Endothelial cell of umbilical vein (primary cell): ENCODE measurements at regions not wholly inside any gene's neighbourhood (a gene's known extent, or its start where the extent isn't known, plus 50 kb on each side); places are given as distances from the start of the nearest gene placed in this dataset.

Experiments used
- BruUV-seq: library from RNA; stranded (reverse); fragments of 400-500 nt; replicated peaks from 2 replicates; lab custom pipeline; 2021; lab: Mats Ljungman, UMichigan
- CTCF ChIA-PET: fragments of 300-600, 350-600 bp; sonication (Branson Sonifier 250); formaldehyde crosslinking; loops from one replicate; lab custom pipeline; 2021; ENCODE audit warnings: antibody characterized with exemption, inconsistent platforms; lab: Charles Lee
- POLR2A ChIA-PET: fragments of 300-600, 350-600 bp; sonication (Branson Sonifier 250); formaldehyde crosslinking; loops from one replicate; lab custom pipeline; 2021; ENCODE audit warnings: antibody characterized with exemption, inconsistent platforms; lab: Charles Lee
- DNase-seq: peaks from one replicate; pipeline ENCODE4 v3.0.0-alpha.2; 2011; ENCODE audit warnings: low read depth, low spot score
- FAIRE-seq: peaks from 2 replicates; lab custom pipeline; 2011; peaks lifted over from hg19 to GRCh38; lab: Jason Lieb, UNC
- H2AFZ ChIP-seq: 2 replicates; pipeline ENCODE4 v1.6.0; 2012; ENCODE audit warnings: low read depth, low read length, control low read depth, inconsistent platforms
- H3K27ac ChIP-seq: 2 replicates; pipeline ENCODE4 v1.5.1; 2011; ENCODE audit warnings: low read depth, mild to moderate bottlenecking, control low read depth, low read length, moderate library complexity; ENCODE audit not compliant: insufficient read depth
- H3K27me3 ChIP-seq, 2 experiments: 2 replicates each; pipeline versions ENCODE4 v1.6.0 to v1.6.1; 2011; ENCODE audit warnings: low read length in 2 of 2, mixed read lengths in 1 of 2; ENCODE audit not compliant: control insufficient read depth in 2 of 2, insufficient read depth in 2 of 2
- H3K36me3 ChIP-seq, 2 experiments: 2 replicates in 1 of 2; 3 replicates in 1 of 2; pipeline ENCODE4 v1.5.1; 2011; ENCODE audit warnings: low read length in 2 of 2, mild to moderate bottlenecking in 1 of 2, moderate library complexity in 1 of 2; ENCODE audit not compliant: control insufficient read depth in 2 of 2, insufficient read depth in 2 of 2; ENCODE audit errors: extremely low read depth in 1 of 2
- H3K4me1 ChIP-seq: 3 replicates; pipeline ENCODE4 v1.5.1; 2011; ENCODE audit warnings: mild to moderate bottlenecking, low read length; ENCODE audit not compliant: control insufficient read depth, insufficient read depth; ENCODE audit errors: extremely low read depth
- H3K4me2 ChIP-seq: 2 replicates; pipeline ENCODE4 v1.6.1; 2011; ENCODE audit warnings: low read length, control low read depth, mixed read lengths; ENCODE audit not compliant: insufficient read depth
- H3K4me3 ChIP-seq, 3 experiments: fragments of 200-600 bp in 1 of 3; sonication (generic), shearing (Covaris generic) in 1 of 3; replicated peaks in 1 of 3; 2 replicates each; pipeline ENCODE4 v1.5.1; 2011 to 2016; ENCODE audit warnings: control low read depth in 3 of 3, low read length in 3 of 3, mild to moderate bottlenecking in 2 of 3, inconsistent platforms in 1 of 3, low read depth in 1 of 3, moderate library complexity in 1 of 3; ENCODE audit not compliant: insufficient read depth in 1 of 3
- H3K79me2 ChIP-seq: 2 replicates; pipeline ENCODE4 v1.6.0; 2012; ENCODE audit warnings: low read length, inconsistent platforms; ENCODE audit not compliant: control insufficient read depth, insufficient read depth
- H3K9ac ChIP-seq: replicated peaks from 2 replicates; pipeline ENCODE3; 2011; ENCODE audit warnings: low read length, control low read depth; ENCODE audit not compliant: insufficient read depth; ENCODE audit errors: extremely low read depth
- H3K9me1 ChIP-seq: replicated peaks from 3 replicates; pipeline ENCODE4 v1.6.0; 2011; ENCODE audit warnings: mild to moderate bottlenecking, low read length; ENCODE audit not compliant: control insufficient read depth, insufficient read depth; ENCODE audit errors: extremely low read depth
- H3K9me3 ChIP-seq: replicated peaks from 2 replicates; pipeline ENCODE4 v1.5.1; 2012; ENCODE audit warnings: low read length, inconsistent platforms; ENCODE audit not compliant: control insufficient read depth, insufficient read depth
- H4K20me1 ChIP-seq: replicated peaks from 2 replicates; pipeline ENCODE3; 2011; ENCODE audit warnings: mild to moderate bottlenecking, low read length; ENCODE audit not compliant: control insufficient read depth, insufficient read depth; ENCODE audit errors: extremely low read depth
- JUN ChIP-seq: IDR thresholded peaks from 2 replicates; pipeline ENCODE4 v1.6.1; 2011; ENCODE audit warnings: borderline replicate concordance, low read depth; ENCODE audit not compliant: insufficient read length, insufficient read depth
- MYC ChIP-seq: IDR thresholded peaks from one replicate; pipeline ENCODE4 v1.6.1; 2011; ENCODE audit warnings: mild to moderate bottlenecking, low read depth, low read length
- POLR2AphosphoS5 ChIP-seq: IDR thresholded peaks from 2 replicates; pipeline ENCODE4 v1.6.1; 2012; ENCODE audit warnings: low read depth, mild to moderate bottlenecking, control low read depth, low read length, moderate library complexity; ENCODE audit not compliant: insufficient read depth
- dilution Hi-C: fragments of 300-500 bp; cut with MboI; formaldehyde crosslinking; loops from one replicate; pipeline ENCODE4 v1.15.0; 2019; ENCODE audit warnings: low sequenced_read_pairs; ENCODE audit not compliant: extremely low pct_ligation_motif_present
- intact Hi-C: fragments of 100-400 bp; cut with micrococcal nuclease; formaldehyde crosslinking; loops from one replicate; pipeline ENCODE4 v1.10.0; 2022
- TF ChIP-seq, protein P1 (sequence below): IDR thresholded peaks from 2 replicates; pipeline ENCODE4 v1.6.1; 2011; ENCODE audit not compliant: insufficient read depth, insufficient read length
- TF ChIP-seq, protein P2 (sequence below), 2 donors: IDR thresholded peaks; 1 replicate in 1 of 2; 2 replicates in 1 of 2; pipeline ENCODE4 v1.5.1; 2011; ENCODE audit warnings: low read length in 2 of 2, mild to moderate bottlenecking in 2 of 2, moderate library complexity in 2 of 2, control low read depth in 1 of 2, inconsistent platforms in 1 of 2, low read depth in 1 of 2; ENCODE audit not compliant: insufficient read depth in 1 of 2; ENCODE audit errors: extremely low read depth in 1 of 2

DNA sequence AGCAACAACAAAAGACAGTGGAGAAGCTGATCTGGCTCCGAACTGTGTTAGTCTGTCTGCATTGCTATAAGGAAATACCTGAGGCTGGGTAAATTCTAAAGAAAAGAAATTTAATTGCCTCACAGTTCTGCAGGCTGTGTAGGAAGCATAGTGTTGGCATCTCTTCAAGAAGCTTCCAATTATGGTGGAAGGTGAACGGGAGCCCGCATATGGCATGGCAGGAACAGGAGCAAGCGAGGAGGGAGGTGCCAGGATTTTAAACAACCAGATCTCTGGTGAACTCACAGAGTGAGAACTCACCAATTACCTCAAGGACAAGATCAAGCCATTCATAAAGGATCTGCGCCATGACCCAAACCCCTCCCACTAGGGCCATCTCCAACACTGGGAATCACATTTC is 293.5 kb downstream of the SMOC2 start:
- H3K9me1 ChIP-seq: no peaks in the 10 kb centered on the region
- H3K4me1 ChIP-seq: no peaks in the 10 kb centered on the region
- H2AFZ ChIP-seq: no peak overlapping the region
- H3K4me2 ChIP-seq: no peak overlapping the region
- H3K9me3 ChIP-seq: peaks cover 6% of the 10 kb centered on the region
- TF ChIP-seq, protein P1, sequence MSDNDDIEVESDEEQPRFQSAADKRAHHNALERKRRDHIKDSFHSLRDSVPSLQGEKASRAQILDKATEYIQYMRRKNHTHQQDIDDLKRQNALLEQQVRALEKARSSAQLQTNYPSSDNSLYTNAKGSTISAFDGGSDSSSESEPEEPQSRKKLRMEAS: no peak
- TF ChIP-seq MYC (no peak), JUN (no peak), POLR2AphosphoS5 (no peak)
- intact Hi-C loops (no loop called here), dilution Hi-C loops (no loop called here)
- no TSS peak for BruUV-seq
- H3K9ac ChIP-seq: no peak overlapping the region
- DNase-seq (no peak), FAIRE-seq (no peak)
- no peaks in the 10 kb centered on the region for H3K36me3 ChIP-seq
- H3K79me2 ChIP-seq: no peaks in the 10 kb centered on the region
- H4K20me1 ChIP-seq: no peaks in the 10 kb centered on the region
- ChIA-PET POLR2A (no interaction called here), CTCF (no interaction called here)
- no peak overlapping the region for H3K4me3 ChIP-seq
- H3K27me3 ChIP-seq: no peaks in the 10 kb centered on the region
- H3K27ac ChIP-seq: no peak overlapping the region

DNA sequence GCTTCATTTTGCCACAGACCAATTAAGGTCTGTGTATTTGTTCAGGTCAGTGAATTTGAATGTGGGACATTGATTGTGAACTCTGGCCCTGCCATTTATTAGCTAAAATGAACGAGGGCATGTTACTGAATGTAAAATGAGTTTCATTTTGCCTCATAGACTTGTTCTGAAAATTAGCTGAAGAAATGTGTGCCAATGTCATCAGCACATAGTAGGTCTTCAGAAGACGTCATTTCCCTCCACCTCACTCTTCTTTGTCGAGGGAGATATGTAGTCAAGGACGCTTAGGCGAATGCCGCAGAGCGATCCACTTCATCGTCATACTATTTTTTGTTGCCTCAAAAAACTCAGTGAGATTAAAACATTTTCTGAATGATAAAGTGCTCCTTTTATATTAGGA is 291.7 kb downstream of the SMOC2 start:
- FAIRE-seq: no peak
- Histone ChIP-seq H3K9ac (no peak overlapping the region), H3K4me3 (no peak overlapping the region), H3K79me2 (no peaks in the 10 kb centered on the region), H3K9me3 (peaks cover 8% of the 10 kb centered on the region), H3K9me1 (no peaks in the 10 kb centered on the region), H3K27me3 (no peaks in the 10 kb centered on the region), H2AFZ (no peak overlapping the region), H4K20me1 (no peaks in the 10 kb centered on the region), H3K27ac (no peak overlapping the region), H3K4me1 (no peaks in the 10 kb centered on the region), H3K36me3 (no peaks in the 10 kb centered on the region), H3K4me2 (no peak overlapping the region)
- ChIA-PET POLR2A (no interaction called here), CTCF (no interaction called here)
- TF ChIP-seq, protein P2, sequence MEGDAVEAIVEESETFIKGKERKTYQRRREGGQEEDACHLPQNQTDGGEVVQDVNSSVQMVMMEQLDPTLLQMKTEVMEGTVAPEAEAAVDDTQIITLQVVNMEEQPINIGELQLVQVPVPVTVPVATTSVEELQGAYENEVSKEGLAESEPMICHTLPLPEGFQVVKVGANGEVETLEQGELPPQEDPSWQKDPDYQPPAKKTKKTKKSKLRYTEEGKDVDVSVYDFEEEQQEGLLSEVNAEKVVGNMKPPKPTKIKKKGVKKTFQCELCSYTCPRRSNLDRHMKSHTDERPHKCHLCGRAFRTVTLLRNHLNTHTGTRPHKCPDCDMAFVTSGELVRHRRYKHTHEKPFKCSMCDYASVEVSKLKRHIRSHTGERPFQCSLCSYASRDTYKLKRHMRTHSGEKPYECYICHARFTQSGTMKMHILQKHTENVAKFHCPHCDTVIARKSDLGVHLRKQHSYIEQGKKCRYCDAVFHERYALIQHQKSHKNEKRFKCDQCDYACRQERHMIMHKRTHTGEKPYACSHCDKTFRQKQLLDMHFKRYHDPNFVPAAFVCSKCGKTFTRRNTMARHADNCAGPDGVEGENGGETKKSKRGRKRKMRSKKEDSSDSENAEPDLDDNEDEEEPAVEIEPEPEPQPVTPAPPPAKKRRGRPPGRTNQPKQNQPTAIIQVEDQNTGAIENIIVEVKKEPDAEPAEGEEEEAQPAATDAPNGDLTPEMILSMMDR (IDR thresholded peaks at IDR 0.05; ENCODE audit: extremely low read depth in 1 of 2, insufficient read depth in 1 of 2, low read depth in 1 of 2, low read length in 2 of 2): no peak
- TF ChIP-seq JUN: no peak
- DNase-seq: no peak
- intact Hi-C loops: no loop called here
- dilution Hi-C loops: no loop called here
- no TSS peak for BruUV-seq
